ENCODE measurements at regions not wholly inside any gene's neighbourhood (a gene's known extent, or its start where the extent isn't known, plus 50 kb on each side); places are given as distances from the start of the nearest gene placed in this dataset.

DNA sequence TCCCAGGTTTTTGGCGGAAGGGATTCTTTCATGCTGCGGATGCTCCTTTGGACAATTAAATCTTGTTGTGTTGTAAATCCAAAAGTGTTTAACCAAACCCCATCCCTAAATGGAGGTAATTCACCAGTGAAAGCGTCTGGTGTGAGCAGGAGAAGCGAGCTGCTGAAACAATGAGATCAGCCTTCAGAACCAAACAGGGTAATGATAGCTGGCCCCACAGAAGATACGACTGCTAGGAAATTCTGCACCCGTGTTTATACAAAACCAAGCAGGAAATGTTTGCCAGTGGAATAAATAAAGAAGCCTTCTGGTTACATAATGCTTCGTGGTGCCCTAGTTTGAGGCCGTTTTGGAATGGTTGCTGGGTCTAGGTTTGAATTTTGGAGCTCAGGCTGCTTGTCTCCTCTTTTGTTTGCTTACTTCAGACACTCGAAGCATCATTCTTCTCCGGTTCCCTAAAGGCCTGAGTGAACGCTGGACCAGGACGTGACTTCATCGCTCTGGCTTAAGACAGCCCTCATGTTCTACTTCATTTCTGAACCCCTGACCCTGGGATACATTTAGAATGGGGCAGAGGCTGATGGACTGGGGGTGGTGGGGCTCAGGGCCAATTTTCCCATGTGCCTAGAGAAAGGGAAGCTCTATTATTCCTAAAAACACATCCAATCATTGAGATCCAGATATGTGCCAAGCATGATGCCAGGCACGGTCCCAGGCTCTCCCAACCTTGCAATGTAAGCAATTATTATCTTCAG lies 61.6 kb upstream of the JAG1 start:
- Histone ChIP-seq H3K36me3 (ENCODE audit: control insufficient read depth in 2 of 2, insufficient read depth in 2 of 2, low read length in 1 of 2) (no peaks in the 10 kb centered on the region), H3K4me1 (ENCODE audit: control insufficient read depth, insufficient read depth, low read length) (no peaks in the 10 kb centered on the region), H3K9ac (ENCODE audit: control insufficient read depth, insufficient read depth, low read length) (no peak overlapping the region), H3K27ac (ENCODE audit: control insufficient read depth, insufficient read depth) (no peak overlapping the region), H4K20me1 (ENCODE audit: control insufficient read depth, insufficient read depth) (no peaks in the 10 kb centered on the region), H2AFZ (ENCODE audit: control insufficient read depth, low read depth, low read length) (no peak overlapping the region), H3K4me3 (no peak overlapping the region), H3K9me3 (replicated peaks; ENCODE audit: control insufficient read depth, insufficient read depth, low read length) (no peaks in the 10 kb centered on the region; the same call in 2 of the 3 replicates), H3K27me3 (replicated peaks in 1 of 2; ENCODE audit: control insufficient read depth in 2 of 2, insufficient read depth in 2 of 2, low read length in 1 of 2) (no peaks in the 10 kb centered on the region; a peak in 1 of 4 replicates), H3K79me2 (ENCODE audit: control insufficient read depth, insufficient read depth, low read length) (no peaks in the 10 kb centered on the region), H3K4me2 (ENCODE audit: control insufficient read depth, insufficient read depth) (no peak overlapping the region)
- POLR2A ChIA-PET: interaction anchor here (0.9 to 1.7 kb wide), 2 partner anchors 98 to 171 kb away, joined by 3 read pairs; no protein-coding TSS in a partner anchor
- no peak for ATAC-seq
- CTCF ChIA-PET: interaction anchor here (1.6 kb wide), 1 partner anchor 14 kb away, joined by 4 read pairs; no protein-coding TSS in a partner anchor
- in situ Hi-C loops (cut with MboI): no loop called here
- TF ChIP-seq SREBF1 (IDR thresholded peaks at IDR 0.05; ENCODE audit: low read length) (no peak), ZNF207 (IDR thresholded peaks at IDR 0.05; ENCODE audit: borderline replicate concordance) (no peak), POLR2A (IDR thresholded peaks at IDR 0.05; ENCODE audit: low read depth, low read length) (no peak), SMAD1 (IDR thresholded peaks at IDR 0.05; ENCODE audit: low read depth, partially characterized antibody) (no peak), JUNB (IDR thresholded peaks at IDR 0.05) (no peak), NFYB (IDR thresholded peaks at IDR 0.05; ENCODE audit: insufficient read depth, low read depth, low read length) (no peak), JUND (IDR thresholded peaks at IDR 0.05; ENCODE audit: low read depth, low read length) (no peak), KLF5 (IDR thresholded peaks at IDR 0.05; ENCODE audit: partially characterized antibody) (no peak)
- TF ChIP-seq, protein P1, sequence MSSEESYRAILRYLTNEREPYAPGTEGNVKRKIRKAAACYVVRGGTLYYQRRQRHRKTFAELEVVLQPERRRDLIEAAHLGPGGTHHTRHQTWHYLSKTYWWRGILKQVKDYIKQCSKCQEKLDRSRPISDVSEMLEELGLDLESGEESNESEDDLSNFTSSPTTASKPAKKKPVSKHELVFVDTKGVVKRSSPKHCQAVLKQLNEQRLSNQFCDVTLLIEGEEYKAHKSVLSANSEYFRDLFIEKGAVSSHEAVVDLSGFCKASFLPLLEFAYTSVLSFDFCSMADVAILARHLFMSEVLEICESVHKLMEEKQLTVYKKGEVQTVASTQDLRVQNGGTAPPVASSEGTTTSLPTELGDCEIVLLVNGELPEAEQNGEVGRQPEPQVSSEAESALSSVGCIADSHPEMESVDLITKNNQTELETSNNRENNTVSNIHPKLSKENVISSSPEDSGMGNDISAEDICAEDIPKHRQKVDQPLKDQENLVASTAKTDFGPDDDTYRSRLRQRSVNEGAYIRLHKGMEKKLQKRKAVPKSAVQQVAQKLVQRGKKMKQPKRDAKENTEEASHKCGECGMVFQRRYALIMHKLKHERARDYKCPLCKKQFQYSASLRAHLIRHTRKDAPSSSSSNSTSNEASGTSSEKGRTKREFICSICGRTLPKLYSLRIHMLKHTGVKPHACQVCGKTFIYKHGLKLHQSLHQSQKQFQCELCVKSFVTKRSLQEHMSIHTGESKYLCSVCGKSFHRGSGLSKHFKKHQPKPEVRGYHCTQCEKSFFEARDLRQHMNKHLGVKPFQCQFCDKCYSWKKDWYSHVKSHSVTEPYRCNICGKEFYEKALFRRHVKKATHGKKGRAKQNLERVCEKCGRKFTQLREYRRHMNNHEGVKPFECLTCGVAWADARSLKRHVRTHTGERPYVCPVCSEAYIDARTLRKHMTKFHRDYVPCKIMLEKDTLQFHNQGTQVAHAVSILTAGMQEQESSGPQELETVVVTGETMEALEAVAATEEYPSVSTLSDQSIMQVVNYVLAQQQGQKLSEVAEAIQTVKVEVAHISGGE (CRISPR knock-in tag; IDR thresholded peaks at IDR 0.05): no peak
- RAD21 ChIA-PET (ENCODE audit: unreplicated experiment): no interaction called here
- BruUV-seq (replicated peaks): no TSS peak
- no peak for FAIRE-seq
- DNase-seq (ENCODE audit: low read depth, low spot score): no peak
- WGBS (ENCODE audit: insufficient coverage, insufficient replicate concordance, low lambda C conversion rate, missing lambda C conversion rate): 36% methylated on average over 14 of the region's 14 CpGs
- intact Hi-C loops (cut with micrococcal nuclease; ENCODE audit: unreplicated experiment): no loop called here
- SMC1A ChIA-PET (ENCODE audit: uncharacterized antibody, unreplicated experiment): interaction anchor here (1.1 kb wide), 1 partner anchor 561 kb away, joined by 3 read pairs; no protein-coding TSS in a partner anchor

Data from GM12878 (cell line).